OCI-LY1 (cell line): ENCODE measurements at regions not wholly inside any gene's neighbourhood (a gene's known extent, or its start where the extent isn't known, plus 50 kb on each side); places are given as distances from the start of the nearest gene placed in this dataset.

Experiments
- H2AFZ ChIP-seq: fragments of 200-600 bp; sonication (generic), shearing (Covaris generic); 2 replicates; pipeline ENCODE4 v1.6.0; 2014; ENCODE audit warnings: antibody characterized with exemption, mild to moderate bottlenecking, low read length
- H3F3A ChIP-seq: fragments of 200-600 bp; sonication (generic), shearing (Covaris generic); 2 replicates; pipeline ENCODE4 v1.6.0; 2014; ENCODE audit warnings: mild to moderate bottlenecking, antibody characterized with exemption, low read length, moderate library complexity; ENCODE audit not compliant: insufficient read depth
- H3K27ac ChIP-seq: fragments of 200-600 bp; sonication (generic); 2 replicates; pipeline ENCODE4 v1.5.1; 2014; ENCODE audit warnings: low read length, mixed run types, mild to moderate bottlenecking, low read depth; ENCODE audit not compliant: poor library complexity, severe bottlenecking
- H3K27me3 ChIP-seq: fragments of 200-600 bp; sonication (generic); 2 replicates; pipeline ENCODE4 v1.6.0; 2014; ENCODE audit warnings: antibody characterized with exemption, mild to moderate bottlenecking, low read length, moderate library complexity; ENCODE audit not compliant: insufficient read depth
- H3K36me3 ChIP-seq: fragments of 200-600 bp; sonication (generic); 2 replicates; pipeline ENCODE4 v1.6.1; 2014; ENCODE audit warnings: mild to moderate bottlenecking, antibody characterized with exemption, low read length, moderate library complexity, mixed read lengths; ENCODE audit not compliant: insufficient read depth
- H3K4me1 ChIP-seq: fragments of 200-600 bp; sonication (generic); 2 replicates; pipeline ENCODE4 v1.5.1; 2014; ENCODE audit warnings: mild to moderate bottlenecking, low read length, moderate library complexity; ENCODE audit not compliant: insufficient read depth, severe bottlenecking
- H3K4me2 ChIP-seq: fragments of 200-600 bp; sonication (generic), shearing (Covaris generic); 2 replicates; pipeline ENCODE4 v1.6.1; 2014; ENCODE audit warnings: low read length
- H3K4me3 ChIP-seq: fragments of 200-600 bp; sonication (generic); 2 replicates; pipeline ENCODE4 v1.5.1; 2014; ENCODE audit warnings: low read length, low read depth, mild to moderate bottlenecking, mixed read lengths; ENCODE audit not compliant: poor library complexity, severe bottlenecking
- H3K79me2 ChIP-seq: fragments of 200-600 bp; shearing (Covaris generic); 2 replicates; pipeline ENCODE4 v1.6.1; 2016; ENCODE audit warnings: mixed run types, low read length, mixed read lengths; ENCODE audit not compliant: insufficient read depth
- H3K9ac ChIP-seq: fragments of 200-600 bp; sonication (generic), shearing (Covaris generic); 2 replicates; pipeline ENCODE4 v1.6.1; 2014; ENCODE audit warnings: mild to moderate bottlenecking, low read length, mixed read lengths
- H3K9me2 ChIP-seq: fragments of 200-600 bp; sonication (generic), shearing (Covaris generic); 2 replicates; pipeline ENCODE4 v1.6.1; 2014; ENCODE audit warnings: low read depth, mild to moderate bottlenecking, low read length, mixed read lengths
- H3K9me3 ChIP-seq: fragments of 200-600 bp; shearing (Covaris generic); 2 replicates; pipeline ENCODE4 v1.6.1; 2014; ENCODE audit warnings: low read length, mixed read lengths
- H4K20me1 ChIP-seq: fragments of 200-600 bp; sonication (generic), shearing (Covaris generic); 2 replicates; pipeline ENCODE4 v1.6.0; 2016; ENCODE audit warnings: mild to moderate bottlenecking, low read length; ENCODE audit not compliant: insufficient read depth
- CTCF ChIP-seq: fragments of 200-600 bp; sonication (generic), shearing (Covaris generic); IDR thresholded peaks from 2 replicates; pipeline ENCODE4 v1.5.1; 2017; ENCODE audit warnings: mild to moderate bottlenecking, antibody characterized with exemption, low read length, moderate library complexity, mixed read lengths
- EZH2 ChIP-seq: fragments of 200-600 bp; sonication (generic), shearing (Covaris generic); IDR thresholded peaks from 2 replicates; pipeline ENCODE4 v1.8.0; 2017; ENCODE audit warnings: borderline replicate concordance, mixed run types, mild to moderate bottlenecking, antibody characterized with exemption, low read length, moderate library complexity, mixed read lengths

DNA sequence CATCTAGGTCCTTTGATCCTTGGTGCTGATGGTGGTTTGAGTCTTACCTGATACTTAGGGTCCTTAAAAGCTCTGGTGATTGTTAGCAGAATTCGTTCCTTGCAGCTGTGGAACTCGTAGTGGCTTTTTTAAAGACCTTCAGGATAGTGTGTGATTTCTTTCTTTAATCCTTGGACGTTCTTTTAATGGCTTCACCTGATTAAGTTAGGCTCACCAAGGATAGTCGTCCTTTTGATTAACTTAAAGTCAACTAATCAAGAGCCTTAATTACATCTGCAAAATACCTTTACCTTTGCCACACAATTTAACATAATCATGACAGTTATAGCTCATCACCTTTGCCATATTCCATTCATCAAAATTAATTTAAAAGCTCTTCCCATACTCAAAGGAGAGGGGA, 1807.7 kb downstream of the OLFM4 start:
- Histone ChIP-seq H3K9me3 (no peaks in the 10 kb centered on the region), H3K9ac (no peak overlapping the region)

GRCh38 chr13:54841682-54842081, 1813.1 kb downstream of the OLFM4 start:
- Histone ChIP-seq H3F3A (no peaks in the 10 kb centered on the region), H3K9me3 (no peaks in the 10 kb centered on the region), H4K20me1 (no peaks in the 10 kb centered on the region), H3K4me1 (no peaks in the 10 kb centered on the region), H3K27ac (no peak overlapping the region), H3K27me3 (no peaks in the 10 kb centered on the region), H2AFZ (no peak overlapping the region), H3K9me2 (no peaks in the 10 kb centered on the region), H3K4me2 (no peak overlapping the region), H3K4me3 (no peak overlapping the region), H3K9ac (no peak overlapping the region), H3K36me3 (no peaks in the 10 kb centered on the region), H3K79me2 (no peaks in the 10 kb centered on the region)
- no peak for TF ChIP-seq CTCF
- no peak for TF ChIP-seq EZH2

More for the DNA sequence above, 1807.7 kb downstream of the OLFM4 start:
- Histone ChIP-seq H4K20me1 (no peaks in the 10 kb centered on the region), H3K27me3 (no peaks in the 10 kb centered on the region), H3K4me3 (no peak overlapping the region), H3K9me2 (no peaks in the 10 kb centered on the region), H3K36me3 (no peaks in the 10 kb centered on the region), H3K27ac (no peak overlapping the region), H3K4me1 (no peaks in the 10 kb centered on the region), H3K4me2 (no peak overlapping the region), H3K79me2 (no peaks in the 10 kb centered on the region), H2AFZ (no peak overlapping the region), H3F3A (no peaks in the 10 kb centered on the region)
- TF ChIP-seq CTCF (no peak), EZH2 (no peak)

- Histone ChIP-seq H2AFZ (no peak overlapping the region), H4K20me1 (no peaks in the 10 kb centered on the region), H3K4me1 (no peaks in the 10 kb centered on the region), H3K27me3 (no peaks in the 10 kb centered on the region), H3K9me3 (no peaks in the 10 kb centered on the region), H3K27ac (no peak overlapping the region), H3F3A (no peaks in the 10 kb centered on the region), H3K9ac (no peak overlapping the region), H3K79me2 (no peaks in the 10 kb centered on the region), H3K4me3 (no peak overlapping the region), H3K36me3 (no peaks in the 10 kb centered on the region), H3K9me2 (no peaks in the 10 kb centered on the region), H3K4me2 (no peak overlapping the region)
- TF ChIP-seq EZH2 (no peak), CTCF (no peak)
Observed at GRCh38 chr13:54845351-54845965, 1816.8 kb downstream of the OLFM4 start.
